HG03175 (cell line): ENCODE measurements at regions not wholly inside any gene's neighbourhood (a gene's known extent, or its start where the extent isn't known, plus 50 kb on each side); places are given as distances from the start of the nearest gene placed in this dataset.

Source experiments
- ATAC-seq: cut with Tn5 transposase; IDR thresholded peaks from one replicate; pipeline ENCODE4 v1.9.1; 2021; ENCODE audit warnings: mild to moderate bottlenecking, moderate library complexity; ENCODE audit not compliant: unreplicated experiment

- ATAC-seq: no peak
These were observed 472.1 kb downstream of the CDH2 start for GRCh38 chr18:27704736-27705361.

- no peak for ATAC-seq
These were observed 477.8 kb downstream of the CDH2 start for GRCh38 chr18:27699137-27699536.

GRCh38 chr18:27696148-27696547 is 480.8 kb downstream of the CDH2 start:
- ATAC-seq: no peak

- ATAC-seq: no peak
These were observed 481.4 kb downstream of the CDH2 start for GRCh38 chr18:27695503-27695902.

GRCh38 chr18:27695052-27695451 is 481.9 kb downstream of the CDH2 start:
- no peak for ATAC-seq

GRCh38 chr18:27688581-27688980 is 488.3 kb downstream of the CDH2 start:
- ATAC-seq: no peak

- no peak for ATAC-seq
These were observed 489.5 kb downstream of the CDH2 start for GRCh38 chr18:27687351-27687979.

- no peak for ATAC-seq
These were observed 491.0 kb downstream of the CDH2 start for GRCh38 chr18:27685807-27686412.

- no peak for ATAC-seq
These were observed 491.8 kb downstream of the CDH2 start for GRCh38 chr18:27685091-27685490.

- no peak for ATAC-seq
These were observed 489.3 kb upstream of the CHST9 start for GRCh38 chr18:27674411-27674810.

- ATAC-seq: no peak
These were observed 488.8 kb upstream of the CHST9 start for GRCh38 chr18:27673861-27674260.

GRCh38 chr18:27668158-27668557 is 483.1 kb upstream of the CHST9 start:
- ATAC-seq: no peak

- no peak for ATAC-seq
These were observed 482.0 kb upstream of the CHST9 start for GRCh38 chr18:27667064-27667463.

GRCh38 chr18:27666016-27666415 is 480.9 kb upstream of the CHST9 start:
- ATAC-seq: no peak

- ATAC-seq: no peak
These were observed 480.2 kb upstream of the CHST9 start for GRCh38 chr18:27665264-27665799.

GRCh38 chr18:27662949-27663348 is 477.8 kb upstream of the CHST9 start:
- ATAC-seq: no peak

- no peak for ATAC-seq
These were observed 477.4 kb upstream of the CHST9 start for GRCh38 chr18:27662537-27662936.

GRCh38 chr18:27661320-27662018 is 476.4 kb upstream of the CHST9 start:
- ATAC-seq: no peak

- ATAC-seq: no peak
These were observed 471.8 kb upstream of the CHST9 start for GRCh38 chr18:27656905-27657304.

- ATAC-seq: no peak
These were observed 471.2 kb upstream of the CHST9 start for GRCh38 chr18:27656167-27656778.

- ATAC-seq: no peak
These were observed 468.1 kb upstream of the CHST9 start for GRCh38 chr18:27653247-27653646.
